B cell (primary cell): ENCODE measurements at regions not wholly inside any gene's neighbourhood (a gene's known extent, or its start where the extent isn't known, plus 50 kb on each side); places are given as distances from the start of the nearest gene placed in this dataset.

Experiments used
- EZH2 ChIP-seq: IDR thresholded peaks from 2 replicates; pipeline ENCODE4 v1.6.1; 2012; ENCODE audit warnings: borderline replicate concordance, low read depth, mild to moderate bottlenecking, moderate library complexity, low read length; ENCODE audit not compliant: insufficient read depth, poor library complexity, severe bottlenecking
- TF ChIP-seq, protein P1 (sequence below): fragments of 200-600 bp; IDR thresholded peaks from one replicate; pipeline ENCODE4 v1.8.0; 2022; ENCODE audit warnings: antibody characterized with exemption, mild to moderate bottlenecking

DNA sequence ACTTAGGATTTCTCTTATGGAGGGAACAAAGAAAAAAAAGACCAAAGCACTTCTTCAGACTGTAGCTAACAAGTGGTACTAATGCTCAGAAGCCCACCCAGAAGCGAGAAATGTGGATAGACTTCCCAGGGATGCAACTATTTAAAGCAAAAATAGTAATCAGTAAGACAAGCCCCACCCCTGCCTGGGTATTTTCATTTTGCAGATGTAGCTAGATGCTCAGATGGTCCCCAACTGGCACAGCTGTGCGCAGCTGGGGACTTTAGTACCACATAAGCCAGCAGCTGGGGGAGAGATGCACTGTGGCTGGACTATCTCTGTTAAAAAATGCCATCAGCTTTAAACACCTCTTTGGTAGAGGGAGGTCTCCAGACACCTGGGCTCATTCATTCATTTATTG, 77.8 kb upstream of the SPAG17 start:
- no peak for TF ChIP-seq EZH2
- TF ChIP-seq, protein P1, sequence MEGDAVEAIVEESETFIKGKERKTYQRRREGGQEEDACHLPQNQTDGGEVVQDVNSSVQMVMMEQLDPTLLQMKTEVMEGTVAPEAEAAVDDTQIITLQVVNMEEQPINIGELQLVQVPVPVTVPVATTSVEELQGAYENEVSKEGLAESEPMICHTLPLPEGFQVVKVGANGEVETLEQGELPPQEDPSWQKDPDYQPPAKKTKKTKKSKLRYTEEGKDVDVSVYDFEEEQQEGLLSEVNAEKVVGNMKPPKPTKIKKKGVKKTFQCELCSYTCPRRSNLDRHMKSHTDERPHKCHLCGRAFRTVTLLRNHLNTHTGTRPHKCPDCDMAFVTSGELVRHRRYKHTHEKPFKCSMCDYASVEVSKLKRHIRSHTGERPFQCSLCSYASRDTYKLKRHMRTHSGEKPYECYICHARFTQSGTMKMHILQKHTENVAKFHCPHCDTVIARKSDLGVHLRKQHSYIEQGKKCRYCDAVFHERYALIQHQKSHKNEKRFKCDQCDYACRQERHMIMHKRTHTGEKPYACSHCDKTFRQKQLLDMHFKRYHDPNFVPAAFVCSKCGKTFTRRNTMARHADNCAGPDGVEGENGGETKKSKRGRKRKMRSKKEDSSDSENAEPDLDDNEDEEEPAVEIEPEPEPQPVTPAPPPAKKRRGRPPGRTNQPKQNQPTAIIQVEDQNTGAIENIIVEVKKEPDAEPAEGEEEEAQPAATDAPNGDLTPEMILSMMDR: no peak
